Gastroesophageal sphincter (tissue), 3 donors: ENCODE measurements at regions not wholly inside any gene's neighbourhood (a gene's known extent, or its start where the extent isn't known, plus 50 kb on each side); places are given as distances from the start of the nearest gene placed in this dataset.

Experiments used
- POLR2AphosphoS5 ChIP-seq: sonication (generic); formaldehyde crosslinking; IDR thresholded peaks from one replicate; pipeline ENCODE4 v1.6.1; 2017; ENCODE audit warnings: antibody characterized with exemption
- TF ChIP-seq, protein P1 (sequence below), 4 experiments: fragments of 200-600 bp in 2 of 4; fragments of 450-650 bp in 2 of 4; sonication (generic) in 1 of 4; IDR thresholded peaks; one replicate each; pipeline ENCODE4 v1.5.1; 2017 to 2019; ENCODE audit warnings: antibody characterized with exemption in 4 of 4, mild to moderate bottlenecking in 2 of 4, moderate library complexity in 2 of 4

DNA sequence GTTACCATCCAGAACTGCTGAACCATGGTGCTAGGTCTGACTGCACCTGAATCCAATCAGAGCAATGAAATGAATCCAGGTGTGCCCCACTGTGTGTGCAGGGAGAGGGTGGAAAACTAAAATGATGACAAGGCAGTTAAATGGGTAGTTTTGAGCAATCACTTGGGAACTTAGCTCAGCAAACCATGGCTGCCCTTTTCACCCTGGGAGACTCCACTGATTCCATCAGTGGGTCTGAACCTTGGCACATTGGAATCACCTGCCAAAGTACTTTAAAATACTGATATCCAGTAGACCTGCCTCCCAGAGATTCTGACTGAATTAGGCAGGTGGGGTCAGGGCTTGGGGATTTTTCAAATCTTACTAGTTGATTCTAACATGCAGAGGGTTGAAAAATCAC lies 59.8 kb upstream of the USP3 start:
- no peak for TF ChIP-seq POLR2AphosphoS5
- TF ChIP-seq, protein P1, sequence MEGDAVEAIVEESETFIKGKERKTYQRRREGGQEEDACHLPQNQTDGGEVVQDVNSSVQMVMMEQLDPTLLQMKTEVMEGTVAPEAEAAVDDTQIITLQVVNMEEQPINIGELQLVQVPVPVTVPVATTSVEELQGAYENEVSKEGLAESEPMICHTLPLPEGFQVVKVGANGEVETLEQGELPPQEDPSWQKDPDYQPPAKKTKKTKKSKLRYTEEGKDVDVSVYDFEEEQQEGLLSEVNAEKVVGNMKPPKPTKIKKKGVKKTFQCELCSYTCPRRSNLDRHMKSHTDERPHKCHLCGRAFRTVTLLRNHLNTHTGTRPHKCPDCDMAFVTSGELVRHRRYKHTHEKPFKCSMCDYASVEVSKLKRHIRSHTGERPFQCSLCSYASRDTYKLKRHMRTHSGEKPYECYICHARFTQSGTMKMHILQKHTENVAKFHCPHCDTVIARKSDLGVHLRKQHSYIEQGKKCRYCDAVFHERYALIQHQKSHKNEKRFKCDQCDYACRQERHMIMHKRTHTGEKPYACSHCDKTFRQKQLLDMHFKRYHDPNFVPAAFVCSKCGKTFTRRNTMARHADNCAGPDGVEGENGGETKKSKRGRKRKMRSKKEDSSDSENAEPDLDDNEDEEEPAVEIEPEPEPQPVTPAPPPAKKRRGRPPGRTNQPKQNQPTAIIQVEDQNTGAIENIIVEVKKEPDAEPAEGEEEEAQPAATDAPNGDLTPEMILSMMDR (IDR thresholded peaks at IDR 0.05) = no peak
